Natural killer cell (primary cell): ENCODE measurements at regions not wholly inside any gene's neighbourhood (a gene's known extent, or its start where the extent isn't known, plus 50 kb on each side); places are given as distances from the start of the nearest gene placed in this dataset.
"Not testable (repeated sequence)": the region's sequence is repeated elsewhere in the genome, so short reads cannot be mapped to it uniquely, and the experiment has no call there.

Source experiments
- ATAC-seq, 3 donors: fragments of 150-1000 bp in 2 of 3; fragments of 200-7000 bp in 1 of 3; cut with Tn5 transposase; 1 replicate in 1 of 3; 2 replicates in 2 of 3; pipeline ENCODE4 v1.10.0; 2021; ENCODE audit warnings: mild to moderate bottlenecking in 2 of 3, moderate library complexity in 2 of 3
- DNase-seq, 2 donors: peaks; one replicate each; pipeline versions ENCODE4 v3.0.0 to v3.0.0-alpha.2; 2013 to 2021; ENCODE audit warnings: mixed read lengths in 1 of 2
- H3K27ac ChIP-seq: one replicate; pipeline ENCODE4 v1.5.1; 2013; ENCODE audit warnings: mild to moderate bottlenecking, low read length
- H3K27me3 ChIP-seq: one replicate; pipeline ENCODE4 v1.6.1; 2013; ENCODE audit warnings: low read length; ENCODE audit not compliant: control insufficient read depth, insufficient read depth
- H3K36me3 ChIP-seq: one replicate; pipeline ENCODE4 v1.6.1; 2013; ENCODE audit warnings: low read length; ENCODE audit not compliant: control insufficient read depth, insufficient read depth
- H3K4me1 ChIP-seq: one replicate; pipeline ENCODE4 v1.6.1; 2013; ENCODE audit warnings: low read length; ENCODE audit not compliant: control insufficient read depth, insufficient read depth
- H3K4me3 ChIP-seq: one replicate; pipeline ENCODE4 v1.5.1; 2013; ENCODE audit warnings: low read length
- H3K9me3 ChIP-seq: one replicate; pipeline ENCODE4 v1.6.1; 2013; ENCODE audit warnings: low read length; ENCODE audit not compliant: control insufficient read depth, insufficient read depth
- H3K27ac Mint-ChIP-seq, 2 donors: one replicate each; pipeline ENCODE4 v1.8.0; 2022; ENCODE audit warnings: mild to moderate bottlenecking in 2 of 2, mixed read lengths in 2 of 2, moderate library complexity in 1 of 2
- H3K27me3 Mint-ChIP-seq, 2 donors: one replicate each; pipeline ENCODE4 v1.8.0; 2022; ENCODE audit warnings: low read depth in 2 of 2, mixed read lengths in 2 of 2
- H3K36me3 Mint-ChIP-seq: one replicate; pipeline ENCODE4 v1.8.0; 2022; ENCODE audit warnings: mixed read lengths
- H3K4me1 Mint-ChIP-seq, 2 donors: one replicate each; pipeline ENCODE4 v1.8.0; 2022; ENCODE audit warnings: mixed read lengths in 2 of 2
- H3K4me3 Mint-ChIP-seq: one replicate; pipeline ENCODE4 v1.8.0; 2022; ENCODE audit warnings: mild to moderate bottlenecking, moderate library complexity, mixed read lengths
- H3K9me3 Mint-ChIP-seq, 2 donors: one replicate each; pipeline ENCODE4 v1.8.0; 2022; ENCODE audit warnings: mixed read lengths in 2 of 2
- CTCF ChIP-seq: fragments of 200-600 bp; IDR thresholded peaks from one replicate; pipeline ENCODE4 v1.8.0; 2022; ENCODE audit warnings: antibody characterized with exemption
- WGBS: methylation state at CpG from one replicate; pipeline ENCODE4 v1.1.7; 2013; ENCODE audit warnings: missing lambda C conversion rate; ENCODE audit not compliant: insufficient coverage; 5-methylcytosine and 5-hydroxymethylcytosine counted together
- intact Hi-C: fragments of 100-400 bp; cut with micrococcal nuclease; formaldehyde crosslinking; loops from one replicate; pipeline ENCODE4 v1.14.2; 2022

GRCh38 chr22:44639891-44640617 is 62.0 kb upstream of the PRR5 start:
- H3K4me3 ChIP-seq: no peak overlapping the region
- no peaks in the 10 kb centered on the region for H3K36me3 ChIP-seq
- Mint-ChIP-seq H3K27me3 (no peaks in the 10 kb centered on the region), H3K4me1 (peaks cover 2 to 12% of the 10 kb centered on the region in 2 donors), H3K4me3 (no peak overlapping the region), H3K36me3 (no peaks in the 10 kb centered on the region), H3K9me3 (peaks cover 3 to 5% of the 10 kb centered on the region in 2 donors), H3K27ac (no peak overlapping the region)
- TF ChIP-seq CTCF: no peak
- no peak for ATAC-seq
- WGBS: 26% methylated on average over 12 of the region's 12 CpGs
- H3K9me3 ChIP-seq: no peaks in the 10 kb centered on the region
- DNase-seq: no peak
- intact Hi-C loops: no loop called here
- no peaks in the 10 kb centered on the region for H3K27me3 ChIP-seq
- H3K27ac ChIP-seq: no peak overlapping the region
- peaks cover 12% of the 10 kb centered on the region for H3K4me1 ChIP-seq

GRCh38 chr22:44638971-44639760 is 62.8 kb upstream of the PRR5 start:
- ATAC-seq: no peak
- H3K4me1 ChIP-seq: peaks cover 20% of the 10 kb centered on the region
- Mint-ChIP-seq H3K4me3 (no peak overlapping the region), H3K27ac (no peak overlapping the region), H3K36me3 (no peaks in the 10 kb centered on the region), H3K9me3 (peaks cover 3 to 5% of the 10 kb centered on the region in 2 donors), H3K27me3 (no peaks in the 10 kb centered on the region), H3K4me1 (peaks cover 5 to 7% of the 10 kb centered on the region in 2 donors)
- intact Hi-C loops: no loop called here
- no peaks in the 10 kb centered on the region for H3K9me3 ChIP-seq
- no peak for DNase-seq
- no peak for TF ChIP-seq CTCF
- H3K36me3 ChIP-seq: no peaks in the 10 kb centered on the region
- WGBS: 83% methylated on average over 34 of the region's 34 CpGs
- no peak overlapping the region for H3K27ac ChIP-seq
- H3K27me3 ChIP-seq: no peaks in the 10 kb centered on the region
- no peak overlapping the region for H3K4me3 ChIP-seq

- intact Hi-C loops, DNase-seq, H3K27me3 ChIP-seq, H3K27ac Mint-ChIP-seq, H3K27me3 Mint-ChIP-seq, H3K4me3 Mint-ChIP-seq, H3K36me3 ChIP-seq, H3K4me1 Mint-ChIP-seq, H3K9me3 Mint-ChIP-seq, H3K36me3 Mint-ChIP-seq, ATAC-seq, H3K4me3 ChIP-seq, H3K9me3 ChIP-seq, H3K27ac ChIP-seq: not testable (repeated sequence)
- WGBS: 96% methylated on average over 3 of the region's 3 CpGs
- peaks cover 37% of the 10 kb centered on the region for H3K4me1 ChIP-seq
Observed at GRCh38 chr22:44636502-44637206, 65.3 kb upstream of the PRR5 start.

GRCh38 chr22:44635567-44635966 is 66.4 kb upstream of the PRR5 start:
- ATAC-seq, H3K36me3 ChIP-seq, H3K9me3 Mint-ChIP-seq, intact Hi-C loops, H3K9me3 ChIP-seq, H3K27me3 ChIP-seq, H3K4me3 ChIP-seq, H3K27ac ChIP-seq, H3K27me3 Mint-ChIP-seq, DNase-seq, H3K4me3 Mint-ChIP-seq, H3K36me3 Mint-ChIP-seq: not testable (repeated sequence)
- Mint-ChIP-seq H3K4me1 (peaks cover 5 to 15% of the 10 kb centered on the region in 2 donors), H3K27ac (peak overlapping the region in 1 of 2 donors; percentile 9)
- 97% methylated on average over 8 of the region's 9 CpGs for WGBS
- peaks cover 37% of the 10 kb centered on the region for H3K4me1 ChIP-seq
